ENCODE measurements at regions not wholly inside any gene's neighbourhood (a gene's known extent, or its start where the extent isn't known, plus 50 kb on each side); places are given as distances from the start of the nearest gene placed in this dataset.
A peak's percentile ranks its signal among the peaks of the same experiment; 100 is the strongest.
"Not testable (repeated sequence)": the region's sequence is repeated elsewhere in the genome, so short reads cannot be mapped to it uniquely, and the experiment has no call there.

GRCh38 chr6:28838289-28838633, 85.5 kb downstream of the TRIM27 start:
- TF ChIP-seq, protein P1, sequence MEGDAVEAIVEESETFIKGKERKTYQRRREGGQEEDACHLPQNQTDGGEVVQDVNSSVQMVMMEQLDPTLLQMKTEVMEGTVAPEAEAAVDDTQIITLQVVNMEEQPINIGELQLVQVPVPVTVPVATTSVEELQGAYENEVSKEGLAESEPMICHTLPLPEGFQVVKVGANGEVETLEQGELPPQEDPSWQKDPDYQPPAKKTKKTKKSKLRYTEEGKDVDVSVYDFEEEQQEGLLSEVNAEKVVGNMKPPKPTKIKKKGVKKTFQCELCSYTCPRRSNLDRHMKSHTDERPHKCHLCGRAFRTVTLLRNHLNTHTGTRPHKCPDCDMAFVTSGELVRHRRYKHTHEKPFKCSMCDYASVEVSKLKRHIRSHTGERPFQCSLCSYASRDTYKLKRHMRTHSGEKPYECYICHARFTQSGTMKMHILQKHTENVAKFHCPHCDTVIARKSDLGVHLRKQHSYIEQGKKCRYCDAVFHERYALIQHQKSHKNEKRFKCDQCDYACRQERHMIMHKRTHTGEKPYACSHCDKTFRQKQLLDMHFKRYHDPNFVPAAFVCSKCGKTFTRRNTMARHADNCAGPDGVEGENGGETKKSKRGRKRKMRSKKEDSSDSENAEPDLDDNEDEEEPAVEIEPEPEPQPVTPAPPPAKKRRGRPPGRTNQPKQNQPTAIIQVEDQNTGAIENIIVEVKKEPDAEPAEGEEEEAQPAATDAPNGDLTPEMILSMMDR (IDR thresholded peaks at IDR 0.05; ENCODE audit: unreplicated experiment): no peak
- H3K27me3 Mint-ChIP-seq: peaks cover 26% of the 10 kb centered on the region
- peak; percentile 61 for DNase-seq (ENCODE audit: low spot score, unreplicated experiment)
- H3K36me3 Mint-ChIP-seq (ENCODE audit: insufficient read depth): no peaks in the 10 kb centered on the region
- H3K27ac Mint-ChIP-seq: peak overlapping the region; percentile 98
- H3K4me3 Mint-ChIP-seq (ENCODE audit: low read depth): peak overlapping the region; percentile 94
- H3K4me1 Mint-ChIP-seq (ENCODE audit: low read depth): peaks cover 7% of the 10 kb centered on the region
- H3K9me3 Mint-ChIP-seq (ENCODE audit: low read depth): no peaks in the 10 kb centered on the region

- peak overlapping the region; percentile 98 for H3K27ac Mint-ChIP-seq
- peaks cover 20% of the 10 kb centered on the region for H3K27me3 Mint-ChIP-seq
- TF ChIP-seq, protein P1 (IDR thresholded peaks at IDR 0.05; ENCODE audit: unreplicated experiment): peak; percentile 81
- H3K36me3 Mint-ChIP-seq (ENCODE audit: insufficient read depth): no peaks in the 10 kb centered on the region
- H3K9me3 Mint-ChIP-seq (ENCODE audit: low read depth): no peaks in the 10 kb centered on the region
- peaks cover 7% of the 10 kb centered on the region for H3K4me1 Mint-ChIP-seq (ENCODE audit: low read depth)
- peak; percentile 83 for DNase-seq (ENCODE audit: low spot score, unreplicated experiment)
- peak overlapping the region; percentile 94 for H3K4me3 Mint-ChIP-seq (ENCODE audit: low read depth)
Observed at GRCh38 chr6:28838634-28839442, 84.9 kb downstream of the TRIM27 start.

DNA sequence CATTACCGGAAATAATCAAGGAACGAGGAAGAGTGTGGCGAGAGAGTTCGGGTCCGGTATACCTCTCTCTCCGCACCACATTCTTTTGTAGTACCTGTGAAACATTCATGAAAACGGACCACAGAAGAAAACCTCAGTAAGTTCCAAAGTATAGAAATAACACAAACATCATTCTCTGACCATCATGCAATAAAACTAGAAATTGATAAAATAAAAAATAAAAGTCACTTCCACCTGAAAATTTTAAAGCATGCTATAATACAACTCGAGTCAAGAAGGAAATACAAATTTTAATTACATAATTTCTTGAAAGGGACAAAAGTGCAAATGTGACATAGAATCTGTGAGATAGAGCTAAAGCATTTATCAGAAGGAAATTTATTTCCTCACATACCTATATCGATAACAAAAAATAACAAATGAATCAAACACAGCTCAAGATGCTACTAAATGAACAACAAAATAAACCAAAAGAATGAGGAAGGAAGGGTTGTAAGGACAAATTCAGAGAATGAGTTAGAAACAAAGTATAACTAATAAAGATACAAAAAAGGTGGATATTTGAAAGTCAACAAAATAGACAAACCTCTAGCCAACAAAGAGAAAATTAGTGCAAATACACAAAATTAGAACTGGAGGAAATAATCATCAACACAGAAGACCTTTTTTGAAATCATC, 84.2 kb downstream of the TRIM27 start:
- Mint-ChIP-seq H3K9me3 (ENCODE audit: low read depth) (no peaks in the 10 kb centered on the region), H3K4me1 (ENCODE audit: low read depth) (peaks cover 7% of the 10 kb centered on the region), H3K27ac (peak overlapping the region; percentile 98), H3K27me3 (peaks cover 18% of the 10 kb centered on the region), H3K36me3 (ENCODE audit: insufficient read depth) (no peaks in the 10 kb centered on the region), H3K4me3 (ENCODE audit: low read depth) (peak overlapping the region; percentile 94)
- TF ChIP-seq, protein P1 (IDR thresholded peaks at IDR 0.05; ENCODE audit: unreplicated experiment): no peak
- no peak for DNase-seq (ENCODE audit: low spot score, unreplicated experiment)

DNA sequence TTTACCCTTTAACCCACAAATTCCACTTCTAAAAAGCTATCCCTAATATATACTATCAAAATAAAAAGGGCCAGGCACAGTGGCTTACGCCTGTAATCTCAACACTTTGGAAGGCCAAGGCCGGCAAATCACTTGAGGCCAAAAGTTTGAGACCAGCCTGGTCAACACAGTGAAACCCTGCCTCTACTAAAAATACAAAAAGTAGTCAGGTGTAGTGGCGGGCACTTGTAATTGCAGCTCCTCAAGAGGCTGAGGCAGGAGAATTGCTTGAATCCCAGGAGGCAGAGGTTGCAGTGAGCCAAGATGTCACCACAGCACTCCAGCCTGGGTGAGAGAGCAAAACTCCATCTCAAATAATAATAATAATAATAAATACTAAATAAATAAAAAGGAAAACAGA, 82.5 kb downstream of the TRIM27 start:
- H3K4me3 Mint-ChIP-seq (ENCODE audit: low read depth): no peak overlapping the region
- no peaks in the 10 kb centered on the region for H3K36me3 Mint-ChIP-seq (ENCODE audit: insufficient read depth)
- peaks cover 18% of the 10 kb centered on the region for H3K27me3 Mint-ChIP-seq
- TF ChIP-seq, protein P1 (IDR thresholded peaks at IDR 0.05; ENCODE audit: unreplicated experiment): peak; percentile 36
- no peak for DNase-seq (ENCODE audit: low spot score, unreplicated experiment)
- peaks cover 7% of the 10 kb centered on the region for H3K4me1 Mint-ChIP-seq (ENCODE audit: low read depth)
- H3K27ac Mint-ChIP-seq: no peak overlapping the region
- H3K9me3 Mint-ChIP-seq (ENCODE audit: low read depth): no peaks in the 10 kb centered on the region

- not testable (repeated sequence) for H3K9me3 Mint-ChIP-seq (ENCODE audit: low read depth); H3K4me3 Mint-ChIP-seq (ENCODE audit: low read depth); DNase-seq (ENCODE audit: low spot score, unreplicated experiment); H3K4me1 Mint-ChIP-seq (ENCODE audit: low read depth); H3K27ac Mint-ChIP-seq; H3K36me3 Mint-ChIP-seq (ENCODE audit: insufficient read depth)
- peaks cover 19% of the 10 kb centered on the region for H3K27me3 Mint-ChIP-seq
Observed at GRCh38 chr6:28848756-28849155, 75.0 kb downstream of the TRIM27 start.
